Activated CD4-positive, alpha-beta T cell treated with anti-CD3 and anti-CD28 coated beads, Interleukin-2, amount 10 ng/mL, durations not matched to agents 24 days and 14 days (primary cell): ENCODE measurements at regions not wholly inside any gene's neighbourhood (a gene's known extent, or its start where the extent isn't known, plus 50 kb on each side); places are given as distances from the start of the nearest gene placed in this dataset.

Source experiments
- DNase-seq: peaks from one replicate; pipeline ENCODE4 v3.0.0; 2022
- H3K27ac Mint-ChIP-seq: one replicate; pipeline ENCODE4 v1.8.0; 2022; ENCODE audit warnings: mild to moderate bottlenecking, mixed read lengths
- H3K27me3 Mint-ChIP-seq: one replicate; pipeline ENCODE4 v1.8.0; 2022; ENCODE audit warnings: mixed read lengths
- H3K36me3 Mint-ChIP-seq: one replicate; pipeline ENCODE4 v1.8.0; 2022; ENCODE audit warnings: low read depth, mild to moderate bottlenecking, mixed read lengths
- H3K4me1 Mint-ChIP-seq: one replicate; pipeline ENCODE4 v1.8.0; 2021; ENCODE audit warnings: mixed read lengths
- H3K4me3 Mint-ChIP-seq: one replicate; pipeline ENCODE4 v1.8.0; 2022; ENCODE audit warnings: mild to moderate bottlenecking, moderate library complexity, mixed read lengths
- H3K9me3 Mint-ChIP-seq: one replicate; pipeline ENCODE4 v1.8.0; 2021; ENCODE audit warnings: mixed read lengths
- intact Hi-C: fragments of 100-400 bp; cut with micrococcal nuclease; formaldehyde crosslinking; loops from one replicate; pipeline ENCODE4 v1.15.1; 2023

GRCh38 chr7:34453150-34453549, 204.9 kb upstream of the NPSR1 start:
- Mint-ChIP-seq H3K27ac (no peak overlapping the region), H3K36me3 (no peaks in the 10 kb centered on the region), H3K9me3 (peaks cover 3% of the 10 kb centered on the region), H3K27me3 (no peaks in the 10 kb centered on the region), H3K4me3 (no peak overlapping the region), H3K4me1 (no peaks in the 10 kb centered on the region)
- intact Hi-C loops, result no loop called here
- no peak for DNase-seq

DNA sequence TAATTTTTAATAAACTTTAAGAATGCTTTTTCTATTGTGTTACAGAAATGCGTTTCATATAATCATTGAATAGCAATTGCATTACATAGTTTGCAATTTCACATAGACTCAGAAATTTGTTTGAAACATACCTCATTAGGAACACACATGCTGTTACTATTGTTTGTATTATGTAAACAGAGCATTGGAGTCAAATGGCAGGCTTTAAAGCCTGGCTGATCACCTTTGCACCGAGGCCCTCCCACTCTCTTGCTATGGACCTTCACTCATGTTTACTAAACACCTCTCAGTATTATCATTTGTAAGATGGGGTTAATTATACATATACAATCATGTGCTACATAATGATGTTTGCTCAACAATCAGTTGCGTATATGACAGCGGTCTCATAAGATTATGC, 203.6 kb upstream of the NPSR1 start:
- no peak overlapping the region for H3K27ac Mint-ChIP-seq
- peaks cover 3% of the 10 kb centered on the region for H3K9me3 Mint-ChIP-seq
- no peak overlapping the region for H3K4me3 Mint-ChIP-seq
- DNase-seq, result no peak
- intact Hi-C loops, result no loop called here
- H3K27me3 Mint-ChIP-seq, result no peaks in the 10 kb centered on the region
- no peaks in the 10 kb centered on the region for H3K36me3 Mint-ChIP-seq
- H3K4me1 Mint-ChIP-seq, result no peaks in the 10 kb centered on the region

DNA sequence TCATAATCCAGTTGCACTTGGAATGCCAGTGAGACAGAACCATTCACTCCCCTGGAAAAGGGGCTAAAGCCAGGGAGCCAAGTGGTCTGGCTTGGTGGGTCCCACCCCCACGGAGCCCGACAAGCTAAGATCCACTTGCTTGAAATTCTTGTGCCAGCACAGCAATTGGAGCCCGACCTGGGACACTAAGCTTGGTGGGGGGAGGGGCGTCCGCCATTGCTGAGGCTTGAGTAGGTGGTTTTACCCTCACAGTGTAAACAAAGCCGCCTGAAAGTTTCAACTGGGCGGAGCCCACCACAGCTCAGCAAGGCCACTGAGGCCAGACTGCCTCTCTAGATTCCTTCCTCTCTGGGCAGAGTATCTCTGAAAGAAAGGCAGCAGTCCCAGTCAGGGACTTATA, 200.7 kb upstream of the NPSR1 start:
- H3K27ac Mint-ChIP-seq, result no peak overlapping the region
- no peak overlapping the region for H3K4me3 Mint-ChIP-seq
- H3K27me3 Mint-ChIP-seq, result no peaks in the 10 kb centered on the region
- H3K4me1 Mint-ChIP-seq, result no peaks in the 10 kb centered on the region
- intact Hi-C loops, result no loop called here
- peaks cover 7% of the 10 kb centered on the region for H3K9me3 Mint-ChIP-seq
- no peak for DNase-seq
- no peaks in the 10 kb centered on the region for H3K36me3 Mint-ChIP-seq

DNA sequence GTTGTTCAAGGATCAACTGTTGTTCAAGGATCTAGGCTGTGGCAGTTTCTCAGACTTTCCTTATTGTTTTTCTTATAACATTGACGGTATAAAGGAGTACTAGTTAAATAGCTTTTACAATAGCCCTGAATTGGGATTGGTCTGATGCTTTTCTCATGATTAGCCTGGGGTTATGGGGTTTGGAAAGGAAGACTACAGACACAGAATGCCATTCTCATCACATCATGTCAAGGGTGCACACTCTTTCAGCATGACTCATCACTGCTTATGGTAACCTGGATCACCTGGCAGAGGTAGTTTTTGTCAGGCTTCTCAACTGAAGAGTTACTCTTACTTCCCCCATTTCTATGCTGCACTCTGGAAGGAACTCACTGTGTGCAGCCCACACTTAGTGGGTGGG, 194.2 kb upstream of the NPSR1 start:
- intact Hi-C loops, result no loop called here
- Mint-ChIP-seq H3K4me1 (no peaks in the 10 kb centered on the region), H3K36me3 (no peaks in the 10 kb centered on the region), H3K4me3 (no peak overlapping the region), H3K9me3 (peaks cover 9% of the 10 kb centered on the region), H3K27ac (no peak overlapping the region), H3K27me3 (no peaks in the 10 kb centered on the region)
- no peak for DNase-seq

GRCh38 chr7:34471844-34472243, 186.2 kb upstream of the NPSR1 start:
- Mint-ChIP-seq H3K27me3 (no peaks in the 10 kb centered on the region), H3K36me3 (no peaks in the 10 kb centered on the region), H3K27ac (no peak overlapping the region), H3K4me1 (no peaks in the 10 kb centered on the region), H3K4me3 (no peak overlapping the region), H3K9me3 (peaks cover 4% of the 10 kb centered on the region)
- peak; percentile 17 for DNase-seq
- intact Hi-C loops, result loop anchor here (10.0 kb wide), 1 partner anchor 57 kb away; no protein-coding TSS in a partner anchor

DNA sequence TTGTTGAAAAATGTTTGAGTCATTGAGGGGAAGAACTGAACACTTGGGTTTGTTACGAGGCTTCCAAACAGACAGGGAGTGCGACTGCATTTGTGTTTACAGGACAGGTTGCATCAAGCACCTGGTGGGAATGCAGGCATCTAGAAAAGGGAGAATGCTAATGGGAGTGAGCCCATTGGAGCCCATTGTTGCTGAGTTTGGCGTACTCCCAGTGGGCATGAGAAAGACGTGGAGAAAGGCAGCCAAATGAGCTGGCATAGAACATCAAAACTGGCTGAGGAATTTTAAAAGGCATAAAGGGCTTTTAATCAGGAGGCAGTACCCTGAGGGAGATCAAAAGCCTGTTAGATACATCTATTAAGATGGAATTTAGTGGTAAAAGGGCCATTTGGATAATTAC, 171.6 kb upstream of the NPSR1 start:
- intact Hi-C loops, result no loop called here
- peaks cover 11% of the 10 kb centered on the region for H3K9me3 Mint-ChIP-seq
- no peaks in the 10 kb centered on the region for H3K36me3 Mint-ChIP-seq
- no peak for DNase-seq
- no peak overlapping the region for H3K27ac Mint-ChIP-seq
- no peak overlapping the region for H3K4me3 Mint-ChIP-seq
- H3K4me1 Mint-ChIP-seq, result no peaks in the 10 kb centered on the region
- no peaks in the 10 kb centered on the region for H3K27me3 Mint-ChIP-seq

DNA sequence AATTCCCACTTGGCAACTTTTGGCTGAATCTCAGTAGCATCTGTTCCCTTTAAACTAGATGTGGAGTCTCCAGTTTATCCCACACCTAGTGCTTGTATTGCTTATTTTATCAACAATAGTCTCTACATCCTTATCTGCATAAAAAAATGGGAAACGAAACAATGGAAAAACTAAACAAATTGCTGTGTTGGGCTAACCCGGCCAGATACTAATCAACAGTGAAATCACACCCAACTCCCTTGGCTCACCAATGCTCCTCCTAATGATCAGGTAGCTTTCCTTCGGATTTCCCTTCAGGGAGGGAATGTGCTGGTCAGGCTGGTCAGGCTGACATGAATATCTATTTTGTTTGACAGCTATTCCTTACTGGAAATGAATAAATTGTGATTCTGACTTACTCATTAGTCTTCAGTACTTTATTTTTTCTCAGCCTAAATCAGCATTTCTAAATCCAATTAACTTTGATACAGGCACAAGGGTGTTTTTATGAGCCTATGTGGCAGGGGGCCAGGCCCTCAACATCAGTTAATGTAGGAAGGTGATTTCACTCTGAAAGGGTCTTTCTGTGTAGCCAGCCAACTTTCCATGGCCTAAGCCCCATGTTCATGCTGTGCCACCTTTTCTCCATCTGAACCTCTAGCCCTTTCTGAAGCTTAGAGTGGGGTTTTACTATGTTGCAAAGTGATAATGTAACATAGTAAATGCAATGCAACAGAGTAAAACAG, 170.5 kb upstream of the NPSR1 start:
- H3K4me1 Mint-ChIP-seq, result no peaks in the 10 kb centered on the region
- intact Hi-C loops, result no loop called here
- H3K27me3 Mint-ChIP-seq, result no peaks in the 10 kb centered on the region
- no peak overlapping the region for H3K27ac Mint-ChIP-seq
- no peaks in the 10 kb centered on the region for H3K36me3 Mint-ChIP-seq
- H3K9me3 Mint-ChIP-seq, result peaks cover 11% of the 10 kb centered on the region
- DNase-seq, result no peak
- H3K4me3 Mint-ChIP-seq, result no peak overlapping the region

GRCh38 chr7:34488766-34489165, 169.3 kb upstream of the NPSR1 start:
- Mint-ChIP-seq H3K36me3 (no peaks in the 10 kb centered on the region), H3K4me3 (no peak overlapping the region), H3K4me1 (no peaks in the 10 kb centered on the region), H3K9me3 (peaks cover 7% of the 10 kb centered on the region), H3K27ac (no peak overlapping the region), H3K27me3 (no peaks in the 10 kb centered on the region)
- DNase-seq, result no peak
- intact Hi-C loops, result no loop called here

GRCh38 chr7:34491899-34492298, 166.1 kb upstream of the NPSR1 start:
- no peak for DNase-seq
- no peak overlapping the region for H3K27ac Mint-ChIP-seq
- H3K4me1 Mint-ChIP-seq, result no peaks in the 10 kb centered on the region
- H3K36me3 Mint-ChIP-seq, result no peaks in the 10 kb centered on the region
- peaks cover 6% of the 10 kb centered on the region for H3K9me3 Mint-ChIP-seq
- no peaks in the 10 kb centered on the region for H3K27me3 Mint-ChIP-seq
- intact Hi-C loops, result no loop called here
- no peak overlapping the region for H3K4me3 Mint-ChIP-seq

DNA sequence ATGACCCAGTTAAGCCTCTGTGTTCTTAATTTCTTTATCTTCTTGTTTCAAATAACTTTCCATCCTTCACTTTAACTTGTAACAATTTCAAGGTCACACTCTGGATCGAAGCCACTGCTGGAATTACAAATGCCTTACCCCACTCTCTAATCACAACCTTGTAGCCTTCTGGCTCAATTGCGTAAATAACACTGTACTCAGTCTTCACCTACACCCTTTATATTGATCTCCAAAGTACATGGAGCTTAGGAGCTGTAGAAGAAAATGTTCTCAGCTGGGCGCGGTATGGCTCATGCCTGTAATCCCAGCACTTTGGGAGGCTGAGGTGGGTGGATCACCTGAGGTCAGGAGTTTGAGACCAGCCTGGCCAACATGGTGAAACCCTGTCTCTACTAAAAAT, 164.3 kb upstream of the NPSR1 start:
- Mint-ChIP-seq H3K4me3 (no peak overlapping the region), H3K27me3 (no peaks in the 10 kb centered on the region), H3K27ac (no peak overlapping the region), H3K9me3 (peaks cover 6% of the 10 kb centered on the region), H3K4me1 (no peaks in the 10 kb centered on the region), H3K36me3 (no peaks in the 10 kb centered on the region)
- no peak for DNase-seq
- intact Hi-C loops, result no loop called here

DNA sequence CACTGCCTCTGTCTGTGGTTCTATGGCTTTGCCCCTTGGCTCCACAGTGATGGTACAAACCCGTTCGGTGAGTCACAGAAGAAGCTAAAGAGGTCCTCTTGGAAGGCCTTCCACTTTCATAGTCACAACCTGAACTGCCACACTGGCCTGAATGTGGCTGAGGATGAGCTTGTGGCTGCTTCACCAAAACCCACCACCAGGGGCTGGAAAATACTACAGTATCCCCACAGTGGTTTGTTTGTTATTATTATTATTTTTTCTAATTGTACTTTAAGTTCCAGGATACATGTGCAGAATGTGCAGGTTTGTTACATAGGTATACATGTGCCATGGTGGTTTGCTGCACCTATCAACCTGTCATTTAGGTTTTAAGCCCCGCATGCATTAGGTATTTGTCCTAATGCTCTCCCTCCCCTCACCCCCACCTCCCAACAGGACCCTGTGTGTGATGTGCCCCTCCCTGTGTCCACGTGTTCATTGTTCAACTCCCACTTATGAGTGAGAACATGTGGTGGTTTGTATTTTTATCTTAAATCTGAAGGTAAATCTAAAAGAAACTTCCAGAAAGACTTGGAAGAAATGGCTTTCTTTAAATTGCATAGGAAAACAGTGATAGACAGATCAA, 160.8 kb upstream of the NPSR1 start:
- Mint-ChIP-seq H3K4me1 (no peaks in the 10 kb centered on the region), H3K27ac (no peak overlapping the region), H3K27me3 (no peaks in the 10 kb centered on the region), H3K36me3 (no peaks in the 10 kb centered on the region), H3K9me3 (peaks cover 6% of the 10 kb centered on the region), H3K4me3 (no peak overlapping the region)
- intact Hi-C loops, result no loop called here
- DNase-seq, result no peak

GRCh38 chr7:34501156-34501555, 156.9 kb upstream of the NPSR1 start:
- H3K27ac Mint-ChIP-seq, result no peak overlapping the region
- intact Hi-C loops, result no loop called here
- H3K4me1 Mint-ChIP-seq, result no peaks in the 10 kb centered on the region
- no peak overlapping the region for H3K4me3 Mint-ChIP-seq
- H3K27me3 Mint-ChIP-seq, result no peaks in the 10 kb centered on the region
- no peaks in the 10 kb centered on the region for H3K36me3 Mint-ChIP-seq
- DNase-seq, result no peak
- H3K9me3 Mint-ChIP-seq, result peaks cover 5% of the 10 kb centered on the region

GRCh38 chr7:34507191-34507590, 150.8 kb upstream of the NPSR1 start:
- no peak for DNase-seq
- intact Hi-C loops, result no loop called here
- H3K9me3 Mint-ChIP-seq, result peaks cover 4% of the 10 kb centered on the region
- H3K4me3 Mint-ChIP-seq, result no peak overlapping the region
- H3K27me3 Mint-ChIP-seq, result no peaks in the 10 kb centered on the region
- H3K4me1 Mint-ChIP-seq, result no peaks in the 10 kb centered on the region
- no peak overlapping the region for H3K27ac Mint-ChIP-seq
- no peaks in the 10 kb centered on the region for H3K36me3 Mint-ChIP-seq

DNA sequence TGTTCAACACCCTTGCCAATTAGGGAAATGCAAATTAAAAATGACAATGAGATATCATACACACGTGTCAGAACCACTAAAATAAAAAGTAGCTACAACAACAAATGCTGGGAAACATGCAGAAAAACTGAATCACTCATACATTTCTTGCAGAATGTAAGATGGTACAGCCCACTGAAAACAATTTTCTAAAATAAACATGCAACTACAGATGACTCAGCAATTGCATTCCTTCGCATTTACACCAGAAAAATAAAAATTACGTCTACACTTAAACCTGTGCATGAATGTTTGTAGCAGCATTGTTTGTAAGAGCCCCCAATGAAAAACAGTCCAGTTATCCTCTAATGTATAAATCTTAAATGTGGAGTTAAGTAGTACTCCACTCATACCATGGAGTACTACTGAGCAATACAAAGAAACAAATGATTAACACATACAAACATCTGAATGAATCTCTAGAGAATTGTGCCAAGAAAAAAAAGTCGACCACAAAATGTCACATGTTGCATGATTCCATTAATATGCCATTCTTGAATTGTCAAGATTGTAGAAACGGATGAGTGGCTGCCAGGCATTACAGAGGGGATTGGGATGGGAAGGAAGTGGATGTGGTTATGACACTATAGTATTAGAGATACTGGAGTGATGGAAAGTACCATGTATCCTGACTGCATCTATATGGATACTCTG, 134.6 kb upstream of the NPSR1 start:
- no peaks in the 10 kb centered on the region for H3K4me1 Mint-ChIP-seq
- H3K27me3 Mint-ChIP-seq, result no peaks in the 10 kb centered on the region
- no peak overlapping the region for H3K4me3 Mint-ChIP-seq
- H3K27ac Mint-ChIP-seq, result no peak overlapping the region
- intact Hi-C loops, result no loop called here
- no peaks in the 10 kb centered on the region for H3K36me3 Mint-ChIP-seq
- H3K9me3 Mint-ChIP-seq, result peaks cover 3% of the 10 kb centered on the region
- no peak for DNase-seq
